GM12891 (cell line): ENCODE measurements at regions not wholly inside any gene's neighbourhood (a gene's known extent, or its start where the extent isn't known, plus 50 kb on each side); places are given as distances from the start of the nearest gene placed in this dataset.

Source experiments
- PAX5 ChIP-seq: IDR thresholded peaks from 2 replicates; pipeline ENCODE4 v1.6.1; 2011; ENCODE audit warnings: low read length, moderate library complexity, mild to moderate bottlenecking; ENCODE audit not compliant: insufficient read depth, severe bottlenecking
- POLR2A ChIP-seq: IDR thresholded peaks from 2 replicates; pipeline ENCODE4 v1.6.1; 2011; ENCODE audit warnings: low read depth, low read length, control low read depth
- POLR2AphosphoS5 ChIP-seq: IDR thresholded peaks from 2 replicates; pipeline ENCODE4 v1.6.1; 2011; ENCODE audit warnings: low read depth, low read length, control low read depth
- POU2F2 ChIP-seq: IDR thresholded peaks from 2 replicates; pipeline ENCODE4 v1.6.1; 2011; ENCODE audit warnings: low read depth, mild to moderate bottlenecking, control low read depth, low read length, moderate library complexity
- SPI1 ChIP-seq: IDR thresholded peaks from 2 replicates; pipeline ENCODE4 v1.6.1; 2011; ENCODE audit warnings: low read depth, low read length, control low read depth
- TAF1 ChIP-seq: IDR thresholded peaks from 2 replicates; pipeline ENCODE4 v1.6.1; 2011; ENCODE audit warnings: low read depth, low read length, control low read depth

DNA sequence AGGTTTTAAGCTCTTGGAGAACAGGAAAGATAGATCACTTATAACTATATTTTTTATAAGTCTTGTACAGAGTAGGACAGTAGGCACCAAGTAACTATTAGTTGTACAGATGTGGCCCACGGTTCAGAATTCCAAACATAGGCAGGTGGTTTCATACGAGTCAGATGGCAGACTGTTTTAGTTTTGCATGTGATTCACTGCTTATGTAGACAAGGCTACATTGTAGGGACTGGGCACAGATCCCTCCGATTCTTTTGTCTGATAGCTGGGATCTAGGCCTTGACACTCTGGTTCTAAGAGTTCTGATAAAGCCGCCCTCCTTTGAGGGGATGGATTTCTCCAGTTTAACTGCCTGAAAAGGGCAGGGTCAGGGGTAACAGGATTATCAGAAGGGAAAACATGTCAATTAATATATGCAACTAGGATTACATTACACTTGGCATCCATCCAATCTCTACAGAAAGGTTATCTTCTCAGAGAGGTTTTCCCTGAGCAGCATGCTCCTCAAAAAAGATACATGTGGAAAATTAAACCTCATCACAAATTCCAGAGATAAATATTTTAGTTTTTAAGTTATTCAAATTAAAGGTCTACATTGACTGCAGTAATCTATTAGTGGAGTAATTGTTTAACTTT, 87.8 kb downstream of the SPRY1 start:
- TF ChIP-seq POLR2AphosphoS5 = no peak
- TF ChIP-seq TAF1 = no peak
- no peak for TF ChIP-seq POLR2A
- no peak for TF ChIP-seq SPI1
- no peak for TF ChIP-seq POU2F2
- TF ChIP-seq PAX5 = no peak
